AG09309 (cell line): ENCODE measurements at regions not wholly inside any gene's neighbourhood (a gene's known extent, or its start where the extent isn't known, plus 50 kb on each side); places are given as distances from the start of the nearest gene placed in this dataset.
"Not testable (repeated sequence)": the region's sequence is repeated elsewhere in the genome, so short reads cannot be mapped to it uniquely, and the experiment has no call there.

Experiments used
- DNase-seq: peaks from one replicate; pipeline ENCODE4 v3.0.0-alpha.2; 2010; ENCODE audit warnings: low read depth
- H3K4me3 ChIP-seq: 2 replicates; pipeline ENCODE4 v1.5.1; 2011; ENCODE audit warnings: mild to moderate bottlenecking, low read depth, low read length, moderate library complexity; ENCODE audit not compliant: control insufficient read depth

- DNase-seq = not testable (repeated sequence)
These were observed 121.8 kb downstream of the NPIPB11 start for GRCh38 chr16:29284723-29285122.

GRCh38 chr16:29284159-29284558, 122.4 kb downstream of the NPIPB11 start:
- not testable (repeated sequence) for DNase-seq, H3K4me3 ChIP-seq

More at GRCh38 chr16:29284723-29285122, 121.8 kb downstream of the NPIPB11 start:
- not testable (repeated sequence) for H3K4me3 ChIP-seq

GRCh38 chr16:29278097-29278871, 128.2 kb downstream of the NPIPB11 start:
- DNase-seq, H3K4me3 ChIP-seq: not testable (repeated sequence)

- not testable (repeated sequence) for H3K4me3 ChIP-seq, DNase-seq
These were observed 130.1 kb downstream of the NPIPB11 start for GRCh38 chr16:29276446-29276845.

GRCh38 chr16:29274055-29275035, 132.2 kb downstream of the NPIPB11 start:
- H3K4me3 ChIP-seq, DNase-seq: not testable (repeated sequence)

- not testable (repeated sequence) for DNase-seq, H3K4me3 ChIP-seq
These were observed 133.0 kb downstream of the NPIPB11 start for GRCh38 chr16:29273298-29274054.

- H3K4me3 ChIP-seq = not testable (repeated sequence)
- DNase-seq = peak; percentile 63
These were observed 134.5 kb downstream of the NPIPB11 start for GRCh38 chr16:29271721-29272675.

GRCh38 chr16:29270923-29271322, 135.6 kb downstream of the NPIPB11 start:
- H3K4me3 ChIP-seq, DNase-seq: not testable (repeated sequence)

- not testable (repeated sequence) for H3K4me3 ChIP-seq, DNase-seq
These were observed 136.5 kb downstream of the NPIPB11 start for GRCh38 chr16:29270033-29270432.

GRCh38 chr16:29269192-29269811, 137.2 kb downstream of the NPIPB11 start:
- H3K4me3 ChIP-seq = not testable (repeated sequence)
- DNase-seq = peak; percentile 65

GRCh38 chr16:29268785-29269191, 137.7 kb downstream of the NPIPB11 start:
- DNase-seq, H3K4me3 ChIP-seq: not testable (repeated sequence)

GRCh38 chr16:29268348-29268747, 138.2 kb downstream of the NPIPB11 start:
- not testable (repeated sequence) for DNase-seq

GRCh38 chr16:29267891-29268290, 138.6 kb downstream of the NPIPB11 start:
- not testable (repeated sequence) for DNase-seq, H3K4me3 ChIP-seq

More at GRCh38 chr16:29268348-29268747, 138.2 kb downstream of the NPIPB11 start:
- not testable (repeated sequence) for H3K4me3 ChIP-seq

GRCh38 chr16:29267055-29267619, 139.4 kb downstream of the NPIPB11 start:
- DNase-seq, H3K4me3 ChIP-seq: not testable (repeated sequence)

- H3K4me3 ChIP-seq = not testable (repeated sequence)
- peak; percentile 66 for DNase-seq
These were observed 139.9 kb downstream of the NPIPB11 start for GRCh38 chr16:29266612-29267011.

GRCh38 chr16:29265255-29265853, 141.2 kb downstream of the NPIPB11 start:
- not testable (repeated sequence) for H3K4me3 ChIP-seq
- peak; percentile 76 for DNase-seq
